ENCODE measurements at regions not wholly inside any gene's neighbourhood (a gene's known extent, or its start where the extent isn't known, plus 50 kb on each side); places are given as distances from the start of the nearest gene placed in this dataset.
"Not testable (repeated sequence)": the region's sequence is repeated elsewhere in the genome, so short reads cannot be mapped to it uniquely, and the experiment has no call there.

DNA sequence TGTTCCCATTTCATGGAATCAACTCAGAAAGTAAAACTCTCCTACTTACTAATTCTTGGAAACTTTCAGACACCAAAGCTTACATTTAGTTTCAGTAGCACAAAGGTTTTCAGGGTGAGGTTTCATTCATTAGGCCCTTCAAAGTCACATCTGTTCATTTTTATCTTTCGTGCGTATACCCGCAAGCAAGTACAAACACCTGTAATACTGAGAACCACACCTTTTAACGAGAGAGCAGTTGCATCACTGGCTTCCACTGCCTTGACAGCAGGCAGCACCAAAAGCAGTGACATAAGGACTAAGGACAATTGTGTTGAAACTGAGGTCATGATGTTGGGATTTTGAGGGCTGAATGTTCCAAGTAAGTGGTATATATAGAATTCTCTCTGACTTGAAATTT is 60.5 kb downstream of the GOLGA6L22 start:
- not testable (repeated sequence) for H3K4me1 Mint-ChIP-seq (ENCODE audit: low read depth); H3K4me3 Mint-ChIP-seq; H3K9me3 Mint-ChIP-seq; H3K27me3 Mint-ChIP-seq (ENCODE audit: insufficient read depth); H3K27ac Mint-ChIP-seq; H3K36me3 Mint-ChIP-seq (ENCODE audit: low read depth); DNase-seq

DNA sequence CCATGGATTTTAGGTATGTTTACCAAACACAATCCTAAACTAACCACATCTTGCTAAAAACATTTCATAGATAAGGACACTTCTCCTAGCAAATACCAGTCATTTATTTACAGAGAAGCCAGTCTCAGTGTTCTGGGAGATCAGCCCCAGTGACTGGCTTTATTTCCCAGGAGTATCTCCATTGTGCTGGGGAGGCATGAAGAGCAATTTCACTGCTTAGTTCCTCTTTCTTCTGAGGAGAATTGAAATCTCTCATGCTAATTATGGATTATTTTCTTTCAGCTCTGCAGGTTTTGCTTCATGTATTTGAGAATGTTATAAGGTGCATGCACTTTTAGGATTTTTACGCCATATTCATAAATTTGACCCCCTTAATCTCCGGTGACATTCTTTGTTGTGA is 67.8 kb downstream of the GOLGA6L22 start:
- not testable (repeated sequence) for H3K4me3 Mint-ChIP-seq; H3K4me1 Mint-ChIP-seq (ENCODE audit: low read depth); H3K36me3 Mint-ChIP-seq (ENCODE audit: low read depth); H3K27ac Mint-ChIP-seq; H3K9me3 Mint-ChIP-seq; H3K27me3 Mint-ChIP-seq (ENCODE audit: insufficient read depth); DNase-seq

DNA sequence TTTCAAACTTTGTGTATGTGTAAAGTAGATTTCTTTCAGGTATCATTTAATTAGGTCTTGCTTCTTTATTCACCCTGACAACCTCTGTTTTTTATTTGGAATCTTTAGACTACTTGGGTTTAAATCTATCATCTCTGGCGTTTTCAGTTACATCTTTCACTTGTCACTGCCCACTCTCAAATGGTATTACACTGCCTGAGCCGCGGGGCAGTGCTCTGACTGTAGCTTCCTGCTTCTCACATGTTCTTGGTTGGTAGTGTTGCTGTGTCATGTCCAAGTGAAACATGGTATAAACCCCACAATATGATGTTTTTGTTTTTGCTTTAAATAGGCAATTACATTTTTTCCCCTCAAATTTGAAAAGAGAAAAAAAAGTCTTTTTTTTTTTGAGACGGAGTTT is 68.3 kb downstream of the GOLGA6L22 start:
- not testable (repeated sequence) for DNase-seq; H3K27me3 Mint-ChIP-seq (ENCODE audit: insufficient read depth); H3K4me1 Mint-ChIP-seq (ENCODE audit: low read depth); H3K4me3 Mint-ChIP-seq; H3K9me3 Mint-ChIP-seq; H3K36me3 Mint-ChIP-seq (ENCODE audit: low read depth); H3K27ac Mint-ChIP-seq

DNA sequence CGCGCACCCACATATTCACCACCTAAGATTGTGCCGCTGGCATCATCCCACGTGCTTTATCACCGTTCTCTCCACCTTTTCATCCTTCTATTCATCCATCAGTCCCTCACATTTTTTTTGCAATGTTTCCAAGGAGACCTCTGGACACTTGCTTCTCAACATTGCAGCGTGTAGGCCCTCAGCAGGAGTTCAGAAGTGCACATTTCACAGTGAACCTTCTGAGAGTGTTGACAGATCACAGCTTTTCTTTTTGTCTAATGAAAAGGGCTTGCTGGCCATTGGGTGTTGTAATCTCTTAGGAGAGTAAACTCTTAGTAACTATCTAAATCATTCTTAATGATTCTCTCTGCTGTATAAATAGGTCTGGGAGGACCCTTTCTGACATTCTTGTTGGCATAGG is 70.5 kb downstream of the GOLGA6L22 start:
- DNase-seq, result not testable (repeated sequence)

DNA sequence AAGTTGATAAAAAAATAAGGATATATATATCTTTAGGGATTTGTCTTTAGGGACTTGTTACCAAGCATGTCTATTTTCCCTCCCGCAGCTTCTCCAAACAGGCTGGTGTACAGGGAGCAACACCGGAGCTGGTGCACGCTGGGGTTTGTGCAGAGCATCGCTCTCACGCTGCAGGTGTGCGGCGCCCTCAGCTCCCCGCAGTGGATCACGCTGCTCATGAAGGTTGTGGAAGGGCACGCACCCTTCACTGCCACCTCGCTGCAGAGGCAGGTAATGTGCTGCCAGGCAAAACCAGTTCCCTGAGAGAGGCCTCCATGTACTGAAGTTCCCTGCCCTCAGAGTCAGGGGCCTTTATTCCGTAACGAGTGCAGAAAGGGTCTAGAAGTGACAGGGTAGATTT is 101.0 kb downstream of the GOLGA6L22 start:
- not testable (repeated sequence) for H3K27me3 Mint-ChIP-seq (ENCODE audit: insufficient read depth); DNase-seq; H3K36me3 Mint-ChIP-seq (ENCODE audit: low read depth); H3K9me3 Mint-ChIP-seq; H3K4me1 Mint-ChIP-seq (ENCODE audit: low read depth); H3K4me3 Mint-ChIP-seq; H3K27ac Mint-ChIP-seq

More for the DNA sequence above, 70.5 kb downstream of the GOLGA6L22 start:
- not testable (repeated sequence) for H3K27me3 Mint-ChIP-seq (ENCODE audit: insufficient read depth); H3K4me1 Mint-ChIP-seq (ENCODE audit: low read depth); H3K9me3 Mint-ChIP-seq; H3K36me3 Mint-ChIP-seq (ENCODE audit: low read depth); H3K27ac Mint-ChIP-seq; H3K4me3 Mint-ChIP-seq

DNA sequence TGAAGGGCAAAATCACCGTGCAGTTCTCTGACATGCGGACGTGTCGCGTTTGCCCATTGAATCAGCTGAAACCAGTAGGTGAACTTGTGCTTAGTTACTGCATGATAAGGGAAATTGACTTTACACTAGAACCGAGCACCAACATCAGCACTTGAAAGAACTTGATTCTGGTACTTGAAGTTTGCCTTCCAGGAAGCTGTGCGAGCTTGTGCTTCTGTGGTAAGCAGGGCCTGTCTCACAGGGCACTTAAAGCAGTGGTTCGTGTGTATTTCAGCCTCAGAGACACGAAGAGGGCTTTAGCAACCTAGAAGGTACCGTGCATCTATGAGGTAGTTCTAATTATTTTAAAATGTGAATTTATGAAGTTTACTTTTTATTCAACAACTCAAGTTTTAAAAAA is 103.0 kb downstream of the GOLGA6L22 start:
- not testable (repeated sequence) for H3K27ac Mint-ChIP-seq; DNase-seq; H3K9me3 Mint-ChIP-seq; H3K4me1 Mint-ChIP-seq (ENCODE audit: low read depth); H3K4me3 Mint-ChIP-seq; H3K36me3 Mint-ChIP-seq (ENCODE audit: low read depth); H3K27me3 Mint-ChIP-seq (ENCODE audit: insufficient read depth)

DNA sequence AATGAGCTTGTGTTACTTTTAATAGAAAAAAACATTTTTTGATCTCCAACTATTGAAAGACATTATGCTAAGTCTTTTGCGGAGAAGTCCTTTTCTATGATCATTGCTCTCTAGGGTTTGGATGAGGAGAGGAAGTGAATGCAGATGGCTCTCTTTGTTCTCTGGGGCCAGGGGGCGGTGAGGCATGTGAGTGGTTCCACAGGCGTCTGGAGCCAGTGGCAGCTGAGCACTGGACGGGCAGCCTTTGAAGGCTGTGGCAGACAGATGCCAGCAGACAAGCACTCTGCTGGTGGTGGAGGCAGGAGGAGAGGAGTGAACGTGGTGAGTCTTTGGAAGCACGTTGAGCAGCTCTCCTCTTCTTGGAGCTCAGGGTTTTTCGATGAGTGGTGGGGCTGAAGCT is 107.8 kb downstream of the GOLGA6L22 start:
- H3K27ac Mint-ChIP-seq; H3K36me3 Mint-ChIP-seq (ENCODE audit: low read depth); H3K27me3 Mint-ChIP-seq (ENCODE audit: insufficient read depth); H3K9me3 Mint-ChIP-seq; DNase-seq; H3K4me3 Mint-ChIP-seq; H3K4me1 Mint-ChIP-seq (ENCODE audit: low read depth): not testable (repeated sequence)

DNA sequence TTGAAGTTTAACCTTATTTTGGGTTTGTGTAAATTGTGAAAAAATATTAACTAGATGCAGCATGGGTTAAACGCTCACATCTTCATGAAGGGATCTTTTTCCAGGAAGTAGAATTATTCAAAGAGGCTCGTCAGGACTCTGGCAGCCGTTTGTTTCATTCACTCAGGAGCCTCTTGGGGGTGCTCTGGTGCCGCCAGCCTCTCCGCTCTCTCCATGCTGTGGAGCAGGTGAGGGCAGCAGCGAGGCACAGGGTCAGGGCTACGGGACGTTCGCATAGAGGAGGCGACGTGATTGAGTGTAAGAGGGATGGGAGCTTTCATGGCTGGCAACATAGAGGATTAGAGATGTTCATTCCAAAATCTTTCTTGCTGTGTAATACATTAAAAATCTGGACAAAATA is 110.8 kb downstream of the GOLGA6L22 start:
- not testable (repeated sequence) for H3K9me3 Mint-ChIP-seq; H3K4me3 Mint-ChIP-seq; H3K36me3 Mint-ChIP-seq (ENCODE audit: low read depth); H3K27ac Mint-ChIP-seq; H3K27me3 Mint-ChIP-seq (ENCODE audit: insufficient read depth); DNase-seq; H3K4me1 Mint-ChIP-seq (ENCODE audit: low read depth)

DNA sequence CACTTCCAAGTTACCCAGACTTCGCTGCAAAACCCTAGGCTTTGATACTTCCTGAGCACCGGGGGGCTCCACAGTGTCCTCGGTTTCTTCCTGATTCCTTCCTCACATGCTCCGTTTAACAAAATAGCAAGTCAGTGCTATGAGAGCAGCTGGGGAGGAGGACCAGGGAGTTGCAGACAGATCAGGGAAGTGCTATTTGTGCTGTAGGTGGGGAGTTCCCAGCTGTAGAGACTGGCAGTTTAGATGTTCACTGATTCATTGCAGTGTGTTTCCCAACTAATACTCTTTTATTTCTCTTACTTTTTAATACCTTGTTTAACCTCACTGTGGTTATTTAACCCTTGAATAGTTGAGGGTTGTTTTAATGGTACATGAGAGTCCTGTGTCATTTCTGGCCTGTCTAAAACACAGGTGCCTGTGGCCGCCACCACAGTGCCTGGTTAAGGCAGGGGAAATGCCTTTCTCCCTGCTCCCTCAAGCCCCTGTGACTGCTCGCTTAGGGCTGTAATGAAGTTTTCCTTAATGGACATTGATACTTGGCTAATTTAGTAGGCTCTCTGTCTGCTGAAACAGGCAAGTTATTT is 113.5 kb downstream of the GOLGA6L22 start:
- not testable (repeated sequence) for H3K27ac Mint-ChIP-seq; H3K4me1 Mint-ChIP-seq (ENCODE audit: low read depth); H3K4me3 Mint-ChIP-seq; H3K36me3 Mint-ChIP-seq (ENCODE audit: low read depth); DNase-seq; H3K27me3 Mint-ChIP-seq (ENCODE audit: insufficient read depth); H3K9me3 Mint-ChIP-seq

DNA sequence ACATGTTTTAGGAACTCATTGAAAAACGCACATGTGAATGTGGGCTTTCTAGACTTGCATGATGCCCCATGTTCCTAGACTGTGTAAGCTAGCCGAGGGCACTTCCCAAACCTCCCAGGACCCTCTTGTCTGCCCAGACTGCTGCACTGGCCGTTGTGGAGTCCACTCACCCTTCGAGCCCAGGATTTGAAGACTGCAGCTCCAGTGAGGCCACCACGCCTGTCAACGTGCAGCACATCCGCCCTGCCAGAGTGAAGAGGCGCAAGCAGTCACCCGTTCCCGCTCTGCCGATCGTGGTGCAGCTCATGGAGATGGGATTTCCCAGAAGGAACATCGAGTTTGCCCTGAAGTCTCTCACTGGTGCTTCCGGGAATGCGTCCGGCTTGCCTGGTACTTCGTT is 114.1 kb downstream of the GOLGA6L22 start:
- H3K27ac Mint-ChIP-seq; H3K27me3 Mint-ChIP-seq (ENCODE audit: insufficient read depth); H3K9me3 Mint-ChIP-seq; DNase-seq; H3K4me3 Mint-ChIP-seq; H3K4me1 Mint-ChIP-seq (ENCODE audit: low read depth); H3K36me3 Mint-ChIP-seq (ENCODE audit: low read depth): not testable (repeated sequence)

DNA sequence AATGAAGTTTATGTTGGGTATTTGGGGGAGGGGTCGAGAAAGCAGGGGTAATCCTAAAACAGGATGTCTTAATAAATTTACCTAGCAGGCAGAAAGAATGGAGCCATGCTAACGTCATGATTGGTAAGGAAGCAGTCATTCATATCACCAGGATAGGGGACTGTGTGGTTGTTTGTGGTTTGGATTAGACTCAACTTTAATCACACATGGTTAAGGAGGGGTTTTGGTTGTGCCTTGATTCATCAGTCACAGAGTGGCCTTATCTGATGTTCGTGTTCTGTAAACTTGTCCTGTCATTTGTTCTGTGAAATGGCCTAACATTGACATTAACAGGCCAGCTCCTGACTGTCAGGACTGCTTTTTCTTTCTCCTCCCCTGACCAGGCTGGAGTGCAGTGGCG is 119.1 kb downstream of the GOLGA6L22 start:
- H3K4me1 Mint-ChIP-seq (ENCODE audit: low read depth); H3K27me3 Mint-ChIP-seq (ENCODE audit: insufficient read depth); H3K4me3 Mint-ChIP-seq; H3K36me3 Mint-ChIP-seq (ENCODE audit: low read depth); H3K27ac Mint-ChIP-seq; H3K9me3 Mint-ChIP-seq; DNase-seq: not testable (repeated sequence)

DNA sequence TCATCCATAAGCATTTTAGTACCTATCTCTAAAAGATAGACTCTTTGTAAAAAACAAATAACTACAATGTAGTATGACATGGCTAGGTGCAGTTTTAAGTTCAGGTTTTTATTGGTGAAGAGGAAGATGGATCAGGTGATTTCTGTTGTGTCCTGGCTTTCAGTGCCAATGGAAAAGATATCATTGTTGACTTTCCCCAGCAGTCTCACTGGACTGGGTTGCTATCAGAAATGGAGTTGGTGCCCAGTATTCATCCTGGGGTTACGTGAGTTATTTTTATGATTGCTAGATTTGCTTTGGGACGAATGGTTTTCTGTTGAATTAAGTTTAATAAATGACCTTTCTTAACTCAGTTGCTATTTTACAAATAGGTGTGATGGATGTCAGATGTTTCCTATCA is 120.5 kb downstream of the GOLGA6L22 start:
- H3K27ac Mint-ChIP-seq, result not testable (repeated sequence)

DNA sequence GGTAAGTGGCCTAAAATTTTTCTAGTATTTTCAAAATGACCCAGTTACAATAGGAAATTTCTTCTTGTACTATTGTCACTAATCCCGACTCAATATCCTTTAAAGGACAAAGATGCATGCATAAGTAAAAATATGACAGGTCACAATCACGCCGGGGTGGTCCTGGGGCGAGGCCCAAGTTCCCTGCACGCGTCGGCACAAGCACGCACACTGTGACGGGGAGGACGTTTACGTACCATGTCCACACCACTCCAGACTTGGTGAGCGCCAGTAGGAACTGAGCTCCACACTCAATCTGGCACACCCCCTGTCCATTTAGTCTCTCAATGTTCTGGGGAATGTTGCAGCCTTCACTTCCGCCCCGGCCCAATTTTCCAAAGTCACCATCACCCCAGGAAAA is 128.7 kb downstream of the GOLGA6L22 start:
- H3K27me3 Mint-ChIP-seq (ENCODE audit: insufficient read depth); H3K36me3 Mint-ChIP-seq (ENCODE audit: low read depth); H3K27ac Mint-ChIP-seq; H3K9me3 Mint-ChIP-seq; H3K4me1 Mint-ChIP-seq (ENCODE audit: low read depth); DNase-seq; H3K4me3 Mint-ChIP-seq: not testable (repeated sequence)

More for the DNA sequence above, 120.5 kb downstream of the GOLGA6L22 start:
- not testable (repeated sequence) for H3K4me3 Mint-ChIP-seq; DNase-seq; H3K27me3 Mint-ChIP-seq (ENCODE audit: insufficient read depth); H3K4me1 Mint-ChIP-seq (ENCODE audit: low read depth); H3K36me3 Mint-ChIP-seq (ENCODE audit: low read depth); H3K9me3 Mint-ChIP-seq

DNA sequence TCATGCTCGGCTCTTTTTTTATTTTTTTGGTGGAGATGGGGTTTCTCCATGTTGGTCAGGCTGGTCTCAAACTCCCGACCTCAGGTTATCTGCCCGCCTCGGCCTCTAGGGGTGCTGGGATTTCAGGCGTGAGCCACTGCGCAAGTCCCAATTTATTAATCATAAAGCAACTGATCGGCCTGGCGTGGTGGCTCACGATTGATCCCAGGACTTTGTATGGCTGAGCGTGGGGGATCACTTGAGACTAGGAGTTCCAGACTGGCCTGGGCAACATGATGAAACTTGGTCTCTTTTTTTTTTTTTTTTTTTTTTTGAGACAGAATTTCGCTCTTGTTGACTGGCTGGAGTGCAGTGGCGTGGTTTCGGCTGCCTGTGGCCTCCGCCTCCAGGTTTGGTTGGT is 139.8 kb downstream of the GOLGA6L22 start:
- H3K4me1 Mint-ChIP-seq (ENCODE audit: low read depth); H3K4me3 Mint-ChIP-seq; H3K36me3 Mint-ChIP-seq (ENCODE audit: low read depth); DNase-seq; H3K27me3 Mint-ChIP-seq (ENCODE audit: insufficient read depth); H3K27ac Mint-ChIP-seq; H3K9me3 Mint-ChIP-seq: not testable (repeated sequence)
